GM12878 (cell line): ENCODE measurements at regions not wholly inside any gene's neighbourhood (a gene's known extent, or its start where the extent isn't known, plus 50 kb on each side); places are given as distances from the start of the nearest gene placed in this dataset.
A peak's percentile ranks its signal among the peaks of the same experiment; 100 is the strongest.
"Not testable (repeated sequence)": the region's sequence is repeated elsewhere in the genome, so short reads cannot be mapped to it uniquely, and the experiment has no call there.

Source experiments
- ATAC-seq: fragments of 200-7000 bp; cut with Tn5 transposase; 3 replicates; pipeline ENCODE4 v1.9.1; 2020; ENCODE audit warnings: mild to moderate bottlenecking, moderate library complexity
- BruUV-seq: library from RNA; stranded (reverse); fragments of 400-500 nt; replicated peaks from 2 replicates; lab custom pipeline; 2021; lab: Mats Ljungman, UMichigan
- CTCF ChIA-PET: fragments of 300-600 bp; sonication (Branson Sonifier 250); formaldehyde crosslinking; extraction: SDS; loops from one replicate; lab custom pipeline; 2021; ENCODE audit warnings: inconsistent platforms; lab: Yijun Ruan, JAX
- POLR2A ChIA-PET: fragments of 350-600 bp; formaldehyde crosslinking; extraction: SDS; loops from one replicate; lab custom pipeline; 2021; ENCODE audit warnings: inconsistent platforms; lab: Charles Lee
- RAD21 ChIA-PET: fragments of 300-600 bp; sonication (Branson Sonifier 250); formaldehyde crosslinking; loops from one replicate; lab custom pipeline; 2023; ENCODE audit warnings: antibody characterized with exemption; ENCODE audit not compliant: unreplicated experiment; lab: Charles Lee
- SMC1A ChIA-PET: fragments of 300-600 bp; sonication (Branson Sonifier 250); formaldehyde crosslinking; loops from one replicate; lab custom pipeline; 2023; ENCODE audit not compliant: unreplicated experiment, uncharacterized antibody; lab: Charles Lee
- DNase-seq: peaks from one replicate; pipeline ENCODE4 v3.0.0-alpha.2; 2011; ENCODE audit warnings: low read depth, low spot score
- FAIRE-seq: peaks from 3 replicates; lab custom pipeline; 2011; peaks lifted over from hg19 to GRCh38; lab: Jason Lieb, UNC
- H2AFZ ChIP-seq: 2 replicates; pipeline ENCODE4 v1.6.0; 2011; ENCODE audit warnings: low read depth, low read length, control low read depth; ENCODE audit not compliant: control insufficient read depth
- H3K27ac ChIP-seq: 2 replicates; pipeline ENCODE4 v1.5.1; 2011; ENCODE audit warnings: control low read depth; ENCODE audit not compliant: control insufficient read depth, insufficient read depth
- H3K27me3 ChIP-seq, 2 experiments: replicated peaks in 1 of 2; 2 replicates each; pipeline versions ENCODE4 v1.6.0 to v1.6.1; 2011; ENCODE audit warnings: low read length in 1 of 2; ENCODE audit not compliant: control insufficient read depth in 2 of 2, insufficient read depth in 2 of 2
- H3K36me3 ChIP-seq, 2 experiments: 2 replicates each; pipeline ENCODE4 v1.5.1; 2011; ENCODE audit warnings: low read length in 1 of 2; ENCODE audit not compliant: control insufficient read depth in 2 of 2, insufficient read depth in 2 of 2
- H3K4me1 ChIP-seq: 2 replicates; pipeline ENCODE4 v1.6.1; 2011; ENCODE audit warnings: mild to moderate bottlenecking, low read length, moderate library complexity, mixed read lengths; ENCODE audit not compliant: control insufficient read depth, insufficient read depth
- H3K4me2 ChIP-seq: 2 replicates; pipeline ENCODE4 v1.6.0; 2011; ENCODE audit warnings: control low read depth; ENCODE audit not compliant: control insufficient read depth, insufficient read depth
- H3K4me3 ChIP-seq: fragments of 200-600 bp; sonication (generic); 2 replicates; pipeline ENCODE4 v1.5.1; 2016
- H3K79me2 ChIP-seq: 2 replicates; pipeline ENCODE4 v1.6.0; 2011; ENCODE audit warnings: low read length; ENCODE audit not compliant: control insufficient read depth, insufficient read depth
- H3K9ac ChIP-seq: 2 replicates; pipeline ENCODE4 v1.8.0; 2011; ENCODE audit warnings: low read length, control low read depth, mixed read lengths; ENCODE audit not compliant: control insufficient read depth, insufficient read depth
- H3K9me3 ChIP-seq: replicated peaks from 3 replicates; pipeline ENCODE4 v1.5.1; 2011; ENCODE audit warnings: mild to moderate bottlenecking, low read length; ENCODE audit not compliant: control insufficient read depth, insufficient read depth
- H4K20me1 ChIP-seq: 2 replicates; pipeline ENCODE4 v1.6.0; 2011; ENCODE audit not compliant: control insufficient read depth, insufficient read depth
- WGBS: methylation state at CpG from one replicate; pipeline ENCODE4 v1.1.6; 2016; ENCODE audit warnings: low lambda C conversion rate; ENCODE audit not compliant: insufficient replicate concordance, insufficient coverage; ENCODE audit errors: missing lambda C conversion rate; 5-methylcytosine and 5-hydroxymethylcytosine counted together
- in situ Hi-C: fragments of 300-500 bp; cut with MboI; formaldehyde crosslinking; loops from 9 replicates; pipeline ENCODE4 v1.14.3; 2018; ENCODE audit warnings: mixed read lengths
- intact Hi-C: fragments of 100-400 bp; cut with micrococcal nuclease; formaldehyde crosslinking; loops from one replicate; pipeline ENCODE4 v1.14.2; 2022; ENCODE audit not compliant: unreplicated experiment

DNA sequence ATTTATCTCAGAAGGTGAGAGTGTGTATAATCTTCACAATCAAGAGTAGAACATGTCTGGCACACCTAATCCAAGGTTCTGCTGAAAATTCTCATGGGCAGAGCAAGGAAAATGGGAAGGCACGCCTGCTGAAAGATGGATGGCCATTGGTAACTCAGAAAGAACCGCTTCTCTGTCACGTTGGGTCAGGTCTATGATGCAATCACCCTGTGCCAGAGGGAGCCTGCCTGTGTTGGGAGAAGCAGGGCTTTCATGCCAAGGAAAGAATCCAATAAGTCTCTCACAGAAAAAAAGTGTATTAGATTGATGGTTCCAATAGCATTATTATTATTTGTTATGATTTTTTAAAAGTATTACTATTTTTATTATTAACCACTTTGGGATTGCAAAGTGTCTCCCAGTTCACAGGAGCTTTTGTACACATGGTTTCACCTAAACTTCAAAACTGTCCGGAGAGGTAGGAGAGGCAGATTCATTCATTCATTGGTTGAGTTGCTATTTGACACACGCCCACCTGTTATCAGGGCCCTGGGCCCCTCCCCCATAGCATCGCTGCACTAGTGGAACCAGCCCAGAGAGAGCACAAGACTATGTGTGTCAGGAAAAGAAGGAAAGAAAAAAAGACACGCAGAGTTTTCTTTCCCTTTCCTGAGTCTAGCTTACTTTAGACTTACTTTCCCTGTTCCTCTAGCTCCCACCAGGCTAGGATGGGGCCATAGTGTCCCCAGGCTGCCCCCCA, 324.6 kb downstream of the BCL2L11 start:
- H3K9ac ChIP-seq, DNase-seq, H3K4me1 ChIP-seq, RAD21 ChIA-PET, SMC1A ChIA-PET, H3K27ac ChIP-seq, in situ Hi-C loops, H3K27me3 ChIP-seq, POLR2A ChIA-PET, H3K79me2 ChIP-seq, H2AFZ ChIP-seq, ATAC-seq, H3K4me3 ChIP-seq, H4K20me1 ChIP-seq, H3K36me3 ChIP-seq, CTCF ChIA-PET, H3K4me2 ChIP-seq, FAIRE-seq, H3K9me3 ChIP-seq, BruUV-seq, intact Hi-C loops: not testable (repeated sequence)
- WGBS = no CpG with 5 or more reads among the region's 7 CpGs

GRCh38 chr2:111445941-111446340, 325.2 kb downstream of the BCL2L11 start:
- CTCF ChIA-PET, H3K36me3 ChIP-seq, SMC1A ChIA-PET, RAD21 ChIA-PET, ATAC-seq, H4K20me1 ChIP-seq, H3K27ac ChIP-seq, FAIRE-seq, H3K79me2 ChIP-seq, H3K27me3 ChIP-seq, H3K4me2 ChIP-seq, H2AFZ ChIP-seq, H3K4me1 ChIP-seq, H3K9ac ChIP-seq, BruUV-seq, DNase-seq, POLR2A ChIA-PET, intact Hi-C loops, H3K9me3 ChIP-seq, H3K4me3 ChIP-seq, in situ Hi-C loops: not testable (repeated sequence)
- WGBS = no CpG with 5 or more reads among the region's 10 CpGs

DNA sequence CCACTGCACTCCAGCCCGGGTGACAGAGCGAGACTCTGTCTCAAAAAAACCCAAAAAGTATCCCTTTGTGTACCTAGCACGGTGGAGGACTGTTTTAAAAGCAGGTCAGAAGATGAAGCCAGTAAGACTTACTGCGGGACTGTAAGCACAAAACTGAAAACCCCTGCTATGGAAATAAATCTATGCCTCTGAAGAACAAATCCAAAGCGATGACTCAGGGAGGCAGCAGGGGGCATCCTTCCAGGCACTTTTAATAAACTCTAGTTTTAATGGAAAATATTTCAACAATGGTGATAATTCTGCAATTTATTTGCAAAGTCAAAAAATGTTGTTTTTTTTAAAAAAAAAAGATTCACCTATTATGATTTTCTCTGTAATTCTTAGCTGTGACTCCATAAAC, 326.8 kb downstream of the BCL2L11 start:
- BruUV-seq, FAIRE-seq, H3K27me3 ChIP-seq, H4K20me1 ChIP-seq, ATAC-seq, POLR2A ChIA-PET, RAD21 ChIA-PET, SMC1A ChIA-PET, H3K36me3 ChIP-seq, H3K79me2 ChIP-seq, H3K4me1 ChIP-seq, H3K27ac ChIP-seq, H3K4me3 ChIP-seq, CTCF ChIA-PET, intact Hi-C loops, H3K9me3 ChIP-seq, H3K4me2 ChIP-seq, DNase-seq, in situ Hi-C loops, H3K9ac ChIP-seq, H2AFZ ChIP-seq: not testable (repeated sequence)
- WGBS = 66% methylated on average over 4 of the region's 5 CpGs

GRCh38 chr2:111448796-111449195, 328.1 kb downstream of the BCL2L11 start:
- H2AFZ ChIP-seq, H3K27me3 ChIP-seq, CTCF ChIA-PET, POLR2A ChIA-PET, ATAC-seq, SMC1A ChIA-PET, FAIRE-seq, H3K4me2 ChIP-seq, H3K36me3 ChIP-seq, intact Hi-C loops, H3K79me2 ChIP-seq, H3K27ac ChIP-seq, DNase-seq, H3K4me3 ChIP-seq, RAD21 ChIA-PET, in situ Hi-C loops, H3K4me1 ChIP-seq, H3K9me3 ChIP-seq, H4K20me1 ChIP-seq, H3K9ac ChIP-seq: not testable (repeated sequence)
- TSS peak; percentile 55 for BruUV-seq
- WGBS = no CpG with 5 or more reads among the region's 8 CpGs
